AG04449 (cell line): ENCODE measurements at regions not wholly inside any gene's neighbourhood (a gene's known extent, or its start where the extent isn't known, plus 50 kb on each side); places are given as distances from the start of the nearest gene placed in this dataset.

ENCODE experiments used
- CTCF ChIA-PET: fragments of 350-600 bp; formaldehyde crosslinking; extraction: SDS; loops from one replicate; lab custom pipeline; 2021; ENCODE audit warnings: antibody characterized with exemption; lab: Yijun Ruan, JAX
- POLR2A ChIA-PET: fragments of 400-600, 350-600 bp; formaldehyde crosslinking; extraction: SDS; loops from one replicate; lab custom pipeline; 2020; ENCODE audit warnings: antibody characterized with exemption, inconsistent platforms; lab: Yijun Ruan, JAX
- DNase-seq: peaks from one replicate; pipeline ENCODE4 v3.0.0-alpha.2; 2010; ENCODE audit warnings: low read depth, low spot score
- H3K4me3 ChIP-seq: 2 replicates; pipeline ENCODE4 v1.5.1; 2011; ENCODE audit warnings: low read depth, mild to moderate bottlenecking, control low read depth, low read length
- CTCF ChIP-seq: IDR thresholded peaks from one replicate; pipeline ENCODE4 v1.5.1; 2011; ENCODE audit warnings: mild to moderate bottlenecking, moderate library complexity, low read length, control low read depth, inconsistent platforms; ENCODE audit not compliant: insufficient read depth; ENCODE audit errors: missing control alignments

GRCh38 chr15:97470417-97470816 is 490.1 kb upstream of the ARRDC4 start:
- TF ChIP-seq CTCF: no peak
- no peak overlapping the region for H3K4me3 ChIP-seq
- DNase-seq: no peak
- ChIA-PET CTCF (no interaction called here), POLR2A (no interaction called here)

GRCh38 chr15:97473627-97474026 is 486.9 kb upstream of the ARRDC4 start:
- POLR2A ChIA-PET: no interaction called here
- H3K4me3 ChIP-seq: no peak overlapping the region
- no peak for DNase-seq
- TF ChIP-seq CTCF: no peak
- CTCF ChIA-PET: no interaction called here

GRCh38 chr15:97479957-97480356 is 480.5 kb upstream of the ARRDC4 start:
- no peak overlapping the region for H3K4me3 ChIP-seq
- DNase-seq: no peak
- CTCF ChIA-PET: no interaction called here
- TF ChIP-seq CTCF: no peak
- POLR2A ChIA-PET: no interaction called here

- POLR2A ChIA-PET: no interaction called here
- no peak for DNase-seq
- CTCF ChIA-PET: no interaction called here
- no peak overlapping the region for H3K4me3 ChIP-seq
- TF ChIP-seq CTCF: no peak
Measured at GRCh38 chr15:97482521-97482920, 478.0 kb upstream of the ARRDC4 start.

GRCh38 chr15:97483232-97483631 is 477.3 kb upstream of the ARRDC4 start:
- POLR2A ChIA-PET: no interaction called here

GRCh38 chr15:97490429-97490828 is 470.1 kb upstream of the ARRDC4 start:
- ChIA-PET CTCF (no interaction called here), POLR2A (no interaction called here)
- DNase-seq: no peak
- no peak overlapping the region for H3K4me3 ChIP-seq
- no peak for TF ChIP-seq CTCF

More at GRCh38 chr15:97483232-97483631, 477.3 kb upstream of the ARRDC4 start:
- CTCF ChIA-PET: no interaction called here
- DNase-seq: no peak
- no peak overlapping the region for H3K4me3 ChIP-seq
- no peak for TF ChIP-seq CTCF
